Activated T-cell treated with anti-CD3 and anti-CD28 coated beads, Interleukin-2, amount 50 U/mL, for 4 hours (primary cell): ENCODE measurements at regions not wholly inside any gene's neighbourhood (a gene's known extent, or its start where the extent isn't known, plus 50 kb on each side); places are given as distances from the start of the nearest gene placed in this dataset.
A peak's percentile ranks its signal among the peaks of the same experiment; 100 is the strongest.

Experiments
- ATAC-seq, 2 donors: fragments of 200-7000 bp; cut with Tn5 transposase; one replicate each; pipeline ENCODE4 v1.10.0; 2021
- DNase-seq: peaks from one replicate; pipeline ENCODE4 v3.0.0-alpha.2; 2020
- H3K27me3 Mint-ChIP-seq: one replicate; pipeline ENCODE4 v1.8.0; 2021; ENCODE audit warnings: low read depth, mixed read lengths
- H3K36me3 Mint-ChIP-seq: one replicate; pipeline ENCODE4 v1.8.0; 2022; ENCODE audit warnings: mixed read lengths; ENCODE audit not compliant: insufficient read depth
- H3K4me1 Mint-ChIP-seq: one replicate; pipeline ENCODE4 v1.8.0; 2021; ENCODE audit warnings: low read depth, mixed read lengths
- H3K4me3 Mint-ChIP-seq: one replicate; pipeline ENCODE4 v1.8.0; 2021; ENCODE audit warnings: mild to moderate bottlenecking, moderate library complexity, mixed read lengths
- H3K9me3 Mint-ChIP-seq: one replicate; pipeline ENCODE4 v1.8.0; 2021; ENCODE audit warnings: mixed read lengths

GRCh38 chr6:140321891-140322290, 947.4 kb upstream of the CITED2 start:
- Mint-ChIP-seq H3K27me3 (no peaks in the 10 kb centered on the region), H3K9me3 (no peaks in the 10 kb centered on the region), H3K4me3 (no peak overlapping the region), H3K36me3 (no peaks in the 10 kb centered on the region), H3K4me1 (peaks cover 2% of the 10 kb centered on the region)
- DNase-seq, result no peak
- ATAC-seq, result no peak

- ATAC-seq, result no peak
- H3K4me1 Mint-ChIP-seq, result peaks cover 2% of the 10 kb centered on the region
- no peaks in the 10 kb centered on the region for H3K9me3 Mint-ChIP-seq
- H3K4me3 Mint-ChIP-seq, result no peak overlapping the region
- H3K27me3 Mint-ChIP-seq, result no peaks in the 10 kb centered on the region
- no peaks in the 10 kb centered on the region for H3K36me3 Mint-ChIP-seq
- no peak for DNase-seq
Observed at GRCh38 chr6:140320081-140321080, 945.9 kb upstream of the CITED2 start.

- H3K4me3 Mint-ChIP-seq, result no peak overlapping the region
- H3K4me1 Mint-ChIP-seq, result peaks cover 2% of the 10 kb centered on the region
- H3K9me3 Mint-ChIP-seq, result no peaks in the 10 kb centered on the region
- no peaks in the 10 kb centered on the region for H3K36me3 Mint-ChIP-seq
- DNase-seq (no peak), ATAC-seq (no peak)
- no peaks in the 10 kb centered on the region for H3K27me3 Mint-ChIP-seq
Observed at GRCh38 chr6:140319209-140319608, 944.8 kb upstream of the CITED2 start.

DNA sequence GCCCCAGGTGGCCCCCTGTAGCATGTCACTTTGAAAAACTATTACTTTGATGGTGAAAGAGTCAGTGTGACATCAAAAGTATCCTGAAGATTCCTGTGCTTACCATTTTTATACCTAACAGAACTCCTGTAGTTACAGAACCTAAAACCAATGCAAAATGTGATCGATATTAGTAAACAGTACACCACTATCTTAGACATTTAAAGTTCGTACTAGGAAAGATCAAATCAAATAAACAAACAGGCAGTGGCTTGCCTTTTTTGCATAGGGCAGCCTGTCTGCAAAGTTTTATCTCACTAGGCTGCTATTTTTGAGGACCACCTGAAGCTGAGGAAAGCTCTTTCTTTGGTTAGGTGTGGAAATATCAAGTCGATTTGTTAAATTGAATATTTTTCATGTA, 944.0 kb upstream of the CITED2 start:
- no peak overlapping the region for H3K4me3 Mint-ChIP-seq
- DNase-seq (no peak), ATAC-seq (no peak)
- H3K4me1 Mint-ChIP-seq, result peaks cover 2% of the 10 kb centered on the region
- no peaks in the 10 kb centered on the region for H3K36me3 Mint-ChIP-seq
- H3K9me3 Mint-ChIP-seq, result no peaks in the 10 kb centered on the region
- H3K27me3 Mint-ChIP-seq, result no peaks in the 10 kb centered on the region

DNA sequence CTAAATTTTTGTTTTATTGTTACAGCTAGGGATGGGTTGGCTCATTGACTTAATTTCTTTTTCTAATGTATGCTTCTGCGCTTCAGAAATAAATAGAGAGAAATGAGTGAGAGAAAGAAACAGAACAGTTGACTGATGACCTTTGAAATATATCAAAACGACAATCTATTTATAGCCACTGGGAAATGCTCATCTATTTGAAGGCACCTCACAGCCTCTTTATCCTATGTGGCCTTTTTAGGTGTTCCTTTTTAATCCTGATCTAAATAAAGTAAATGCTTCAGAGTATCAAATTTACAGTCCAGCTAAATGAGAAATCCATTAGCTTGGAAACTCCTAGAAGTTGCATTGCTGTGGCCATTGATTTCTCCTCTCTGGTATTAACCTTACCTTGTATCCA, 943.5 kb upstream of the CITED2 start:
- Mint-ChIP-seq H3K9me3 (no peaks in the 10 kb centered on the region), H3K4me3 (no peak overlapping the region), H3K4me1 (peaks cover 2% of the 10 kb centered on the region), H3K27me3 (no peaks in the 10 kb centered on the region), H3K36me3 (no peaks in the 10 kb centered on the region)
- no peak for DNase-seq
- no peak for ATAC-seq

GRCh38 chr6:140316966-140317365, 942.5 kb upstream of the CITED2 start:
- ATAC-seq, result peak in 1 of 2 donors; percentile 58
- Mint-ChIP-seq H3K36me3 (no peaks in the 10 kb centered on the region), H3K4me1 (peaks cover 2% of the 10 kb centered on the region), H3K9me3 (no peaks in the 10 kb centered on the region), H3K27me3 (no peaks in the 10 kb centered on the region), H3K4me3 (no peak overlapping the region)
- no peak for DNase-seq

GRCh38 chr6:140314682-140315081, 940.2 kb upstream of the CITED2 start:
- no peaks in the 10 kb centered on the region for H3K4me1 Mint-ChIP-seq
- H3K4me3 Mint-ChIP-seq, result no peak overlapping the region
- no peak for DNase-seq
- no peaks in the 10 kb centered on the region for H3K36me3 Mint-ChIP-seq
- H3K27me3 Mint-ChIP-seq, result no peaks in the 10 kb centered on the region
- no peaks in the 10 kb centered on the region for H3K9me3 Mint-ChIP-seq
- no peak for ATAC-seq

- DNase-seq (no peak), ATAC-seq (no peak)
- Mint-ChIP-seq H3K4me1 (no peaks in the 10 kb centered on the region), H3K27me3 (no peaks in the 10 kb centered on the region), H3K36me3 (no peaks in the 10 kb centered on the region), H3K9me3 (no peaks in the 10 kb centered on the region), H3K4me3 (no peak overlapping the region)
Observed at GRCh38 chr6:140311146-140311545, 936.7 kb upstream of the CITED2 start.

DNA sequence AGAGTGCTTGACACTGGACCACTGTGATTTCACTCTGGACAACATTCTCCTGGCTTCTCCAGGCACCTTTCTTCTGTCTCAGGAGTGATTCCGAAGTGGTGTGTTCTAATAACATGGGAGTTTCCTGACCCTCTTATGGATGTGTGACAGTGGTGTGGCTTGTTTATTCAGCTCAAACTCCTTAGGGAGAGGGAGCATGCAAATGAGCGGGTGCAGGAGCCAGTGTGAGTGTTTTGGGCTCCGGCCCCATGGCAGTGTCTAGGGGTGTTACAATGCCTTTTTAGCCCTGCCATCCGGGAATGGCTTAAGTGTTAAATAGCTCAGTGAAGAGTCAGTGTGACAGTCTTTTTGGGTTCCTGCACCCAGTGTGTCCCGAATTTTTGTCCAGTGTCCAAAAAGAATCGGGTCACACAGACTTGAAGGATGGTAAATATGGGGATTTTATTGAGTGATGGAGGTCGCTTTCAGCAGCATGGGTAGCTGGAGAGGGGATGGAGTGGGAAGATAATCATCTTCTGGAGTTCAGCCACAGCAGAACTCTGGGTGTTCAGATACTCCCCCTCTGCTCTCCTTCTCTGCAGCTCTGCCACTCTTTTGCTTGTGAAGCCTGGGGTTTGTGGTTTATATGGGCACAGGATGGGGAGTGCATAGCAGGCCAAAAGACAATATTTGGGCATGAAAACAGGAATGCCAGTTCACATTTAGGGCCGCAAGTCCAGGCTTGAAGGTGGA, 928.9 kb upstream of the CITED2 start:
- no peak overlapping the region for H3K4me3 Mint-ChIP-seq

DNA sequence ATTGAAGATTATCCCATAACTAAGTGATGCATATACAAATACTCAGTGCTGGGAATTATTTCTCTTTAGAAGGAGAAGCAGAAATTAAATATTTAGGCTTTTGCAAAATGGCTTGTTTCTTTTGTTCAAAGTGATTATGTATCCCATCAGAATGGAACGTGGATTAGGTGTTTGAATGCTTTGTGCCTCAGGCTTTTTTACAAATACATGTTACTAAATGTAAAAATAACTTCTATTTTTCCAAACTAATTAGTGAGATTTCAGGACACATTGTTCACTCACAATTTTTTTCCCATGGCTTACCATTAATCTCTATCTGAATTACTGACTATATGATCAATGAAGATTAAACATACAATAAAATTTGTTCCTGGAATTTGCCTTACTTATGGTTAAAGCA, 925.9 kb upstream of the CITED2 start:
- Mint-ChIP-seq H3K4me1 (no peaks in the 10 kb centered on the region), H3K4me3 (no peak overlapping the region), H3K36me3 (no peaks in the 10 kb centered on the region), H3K27me3 (peaks cover 5% of the 10 kb centered on the region), H3K9me3 (no peaks in the 10 kb centered on the region)
- DNase-seq (no peak), ATAC-seq (no peak)

More for the DNA sequence above, 928.9 kb upstream of the CITED2 start:
- Mint-ChIP-seq H3K27me3 (peaks cover 5% of the 10 kb centered on the region), H3K9me3 (no peaks in the 10 kb centered on the region), H3K4me1 (no peaks in the 10 kb centered on the region), H3K36me3 (no peaks in the 10 kb centered on the region)
- ATAC-seq (no peak), DNase-seq (no peak)

DNA sequence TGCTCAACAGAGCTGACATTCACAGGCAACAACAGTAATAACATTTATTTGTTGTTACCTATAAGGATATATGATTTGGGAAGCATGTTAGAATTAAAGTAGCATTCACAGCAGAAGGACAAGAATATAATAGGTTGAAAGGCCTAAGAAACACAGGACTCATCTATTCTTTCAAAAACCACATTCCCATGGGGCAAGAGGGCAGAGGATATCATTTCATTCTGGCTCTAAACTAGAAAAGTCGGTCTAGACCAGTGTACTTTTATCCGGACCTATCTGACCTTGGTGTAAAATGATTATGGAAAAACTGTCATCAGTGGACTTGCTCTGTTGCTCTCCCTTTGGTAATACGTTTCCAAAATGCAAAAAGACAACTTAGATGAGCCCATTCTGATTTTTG, 914.7 kb upstream of the CITED2 start:
- Mint-ChIP-seq H3K4me3 (no peak overlapping the region), H3K4me1 (no peaks in the 10 kb centered on the region), H3K9me3 (no peaks in the 10 kb centered on the region), H3K36me3 (no peaks in the 10 kb centered on the region), H3K27me3 (peaks cover 5% of the 10 kb centered on the region)
- ATAC-seq (no peak), DNase-seq (no peak)

DNA sequence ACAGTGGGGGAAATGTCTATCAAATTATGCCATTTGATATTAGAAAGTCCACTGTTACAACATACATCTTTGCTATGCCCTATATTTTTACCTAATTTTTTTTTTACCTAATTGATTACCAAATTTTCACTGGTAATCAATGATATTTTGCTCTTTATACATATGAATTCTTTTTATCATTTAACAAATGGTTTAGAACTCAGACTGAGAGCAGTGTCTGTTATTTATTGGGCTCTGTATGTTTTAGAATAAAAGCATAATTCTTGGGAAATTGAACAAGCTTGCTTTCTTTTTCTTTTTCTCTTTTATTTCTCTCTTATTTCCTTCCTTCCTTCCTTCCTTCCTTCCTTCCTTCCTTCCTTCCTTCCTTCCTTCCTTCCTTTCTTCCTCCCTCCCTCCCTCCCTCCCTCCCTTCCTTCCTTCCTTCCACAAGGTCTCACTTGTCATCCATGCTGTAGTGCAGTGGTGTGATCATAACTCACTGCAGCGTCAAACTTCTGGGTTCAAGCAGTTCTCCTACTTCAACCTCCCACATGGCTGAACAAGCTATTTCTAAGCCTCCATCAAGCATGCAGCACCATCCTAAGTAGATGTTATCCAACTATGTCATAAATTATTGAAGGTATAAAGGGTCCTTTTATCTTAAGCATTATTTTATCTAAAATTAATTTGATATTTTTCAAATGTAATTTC, 911.7 kb upstream of the CITED2 start:
- H3K4me1 Mint-ChIP-seq, result no peaks in the 10 kb centered on the region
- DNase-seq (no peak), ATAC-seq (no peak)
- H3K9me3 Mint-ChIP-seq, result no peaks in the 10 kb centered on the region
- no peaks in the 10 kb centered on the region for H3K36me3 Mint-ChIP-seq
- peaks cover 5% of the 10 kb centered on the region for H3K27me3 Mint-ChIP-seq
- no peak overlapping the region for H3K4me3 Mint-ChIP-seq

DNA sequence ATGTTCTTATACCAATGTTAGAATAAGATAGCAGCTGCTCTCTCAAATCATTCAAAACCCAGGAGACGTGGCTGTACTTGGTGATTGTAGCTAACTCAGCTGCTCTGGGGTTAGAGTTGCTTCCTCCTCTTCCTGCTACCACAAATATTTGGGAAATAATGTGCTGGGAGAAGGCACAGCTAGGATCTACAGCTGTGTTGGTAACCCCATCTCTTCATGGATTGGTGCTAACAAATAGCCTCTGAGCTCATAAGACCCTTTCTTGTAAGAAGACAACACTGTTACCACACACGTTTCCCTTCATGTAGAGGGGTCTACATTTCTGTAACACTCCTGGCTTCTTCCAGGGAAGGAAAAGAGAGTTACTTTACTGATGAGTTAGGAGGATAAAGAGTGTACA, 911.0 kb upstream of the CITED2 start:
- no peak for DNase-seq
- no peak overlapping the region for H3K4me3 Mint-ChIP-seq
- no peak for ATAC-seq
- H3K36me3 Mint-ChIP-seq, result no peaks in the 10 kb centered on the region
- no peaks in the 10 kb centered on the region for H3K4me1 Mint-ChIP-seq
- H3K27me3 Mint-ChIP-seq, result peaks cover 3% of the 10 kb centered on the region
- H3K9me3 Mint-ChIP-seq, result no peaks in the 10 kb centered on the region

GRCh38 chr6:140284871-140285270, 910.4 kb upstream of the CITED2 start:
- peaks cover 3% of the 10 kb centered on the region for H3K27me3 Mint-ChIP-seq
- no peaks in the 10 kb centered on the region for H3K9me3 Mint-ChIP-seq
- DNase-seq (no peak), ATAC-seq (no peak)
- no peak overlapping the region for H3K4me3 Mint-ChIP-seq
- no peaks in the 10 kb centered on the region for H3K4me1 Mint-ChIP-seq
- H3K36me3 Mint-ChIP-seq, result no peaks in the 10 kb centered on the region
